ENCODE measurements at regions not wholly inside any gene's neighbourhood (a gene's known extent, or its start where the extent isn't known, plus 50 kb on each side); places are given as distances from the start of the nearest gene placed in this dataset.

GRCh38 chr9:117873664-117874063 is 169.5 kb downstream of the TLR4 start:
- peaks cover 2% of the 10 kb centered on the region for H3K27me3 Mint-ChIP-seq (ENCODE audit: insufficient read depth, unreplicated experiment)
- no peak overlapping the region for H3K4me3 Mint-ChIP-seq (ENCODE audit: unreplicated experiment)
- H3K27ac Mint-ChIP-seq (ENCODE audit: unreplicated experiment), result no peak overlapping the region
- no TSS peak for BruUV-seq (replicated peaks)
- H3K9me3 Mint-ChIP-seq (ENCODE audit: unreplicated experiment), result no peaks in the 10 kb centered on the region
- ChIA-PET CTCF (no interaction called here), POLR2A (no interaction called here)
- Histone ChIP-seq H3K4me3 (ENCODE audit: low read depth, low read length) (no peak overlapping the region), H3K4me1 (no peaks in the 10 kb centered on the region), H3K27me3 (replicated peaks; ENCODE audit: control insufficient read depth, insufficient read depth, low read length) (no peaks in the 10 kb centered on the region; the same call in 1 of the 2 replicates), H3K36me3 (ENCODE audit: control insufficient read depth, insufficient read depth, low read length) (no peaks in the 10 kb centered on the region), H3K9me3 (no peaks in the 10 kb centered on the region)
- TF ChIP-seq CTCF (IDR thresholded peaks at IDR 0.05; ENCODE audit: insufficient read depth in 1 of 2, low read depth in 1 of 2, low read length in 1 of 2, severe bottlenecking in 1 of 2, unreplicated experiment in 1 of 2), result no peak
- no peak for DNase-seq
- no peaks in the 10 kb centered on the region for H3K36me3 Mint-ChIP-seq (ENCODE audit: insufficient read depth, unreplicated experiment)
- H3K4me1 Mint-ChIP-seq (ENCODE audit: low read depth, unreplicated experiment), result no peaks in the 10 kb centered on the region
- intact Hi-C loops (cut with micrococcal nuclease; ENCODE audit: unreplicated experiment), result no loop called here

DNA sequence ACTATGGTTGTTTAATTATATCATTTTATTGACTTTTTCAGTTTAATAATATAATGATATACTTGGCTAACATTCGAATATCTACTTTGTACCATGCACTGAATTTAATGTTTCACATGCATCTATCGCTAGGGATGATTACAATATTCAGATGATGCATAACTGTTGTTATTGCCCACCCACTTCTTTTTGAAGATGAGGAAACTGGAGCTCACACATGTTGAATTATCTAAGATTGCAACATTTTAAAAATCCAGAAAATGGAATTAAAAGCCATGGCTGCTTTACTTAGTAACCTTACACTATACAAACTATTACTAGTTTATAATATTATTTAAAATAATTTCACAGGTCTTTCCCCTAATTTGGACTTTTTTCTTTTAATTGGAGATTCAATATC is 171.7 kb downstream of the TLR4 start:
- H3K4me1 ChIP-seq, result no peaks in the 10 kb centered on the region
- CTCF ChIA-PET, result no interaction called here
- H3K9me3 Mint-ChIP-seq (ENCODE audit: unreplicated experiment), result no peaks in the 10 kb centered on the region
- no peaks in the 10 kb centered on the region for H3K9me3 ChIP-seq
- H3K36me3 Mint-ChIP-seq (ENCODE audit: insufficient read depth, unreplicated experiment), result no peaks in the 10 kb centered on the region
- H3K27ac Mint-ChIP-seq (ENCODE audit: unreplicated experiment), result no peak overlapping the region
- POLR2A ChIA-PET, result no interaction called here
- intact Hi-C loops (cut with micrococcal nuclease; ENCODE audit: unreplicated experiment), result no loop called here
- BruUV-seq (replicated peaks), result no TSS peak
- no peaks in the 10 kb centered on the region for H3K36me3 ChIP-seq (ENCODE audit: control insufficient read depth, insufficient read depth, low read length)
- no peak for TF ChIP-seq CTCF (IDR thresholded peaks at IDR 0.05; ENCODE audit: insufficient read depth in 1 of 2, low read depth in 1 of 2, low read length in 1 of 2, severe bottlenecking in 1 of 2, unreplicated experiment in 1 of 2)
- DNase-seq, result no peak
- no peaks in the 10 kb centered on the region; the same call in 1 of the 2 replicates for H3K27me3 ChIP-seq (replicated peaks; ENCODE audit: control insufficient read depth, insufficient read depth, low read length)
- no peak overlapping the region for H3K4me3 ChIP-seq (ENCODE audit: low read depth, low read length)
- H3K27me3 Mint-ChIP-seq (ENCODE audit: insufficient read depth, unreplicated experiment), result peaks cover 2% of the 10 kb centered on the region
- H3K4me3 Mint-ChIP-seq (ENCODE audit: unreplicated experiment), result no peak overlapping the region
- H3K4me1 Mint-ChIP-seq (ENCODE audit: low read depth, unreplicated experiment), result no peaks in the 10 kb centered on the region

- Mint-ChIP-seq H3K4me1 (ENCODE audit: low read depth, unreplicated experiment) (no peaks in the 10 kb centered on the region), H3K27ac (ENCODE audit: unreplicated experiment) (no peak overlapping the region), H3K9me3 (ENCODE audit: unreplicated experiment) (no peaks in the 10 kb centered on the region), H3K4me3 (ENCODE audit: unreplicated experiment) (no peak overlapping the region), H3K36me3 (ENCODE audit: insufficient read depth, unreplicated experiment) (no peaks in the 10 kb centered on the region), H3K27me3 (ENCODE audit: insufficient read depth, unreplicated experiment) (peaks cover 4% of the 10 kb centered on the region)
- no peaks in the 10 kb centered on the region for H3K9me3 ChIP-seq
- H3K4me3 ChIP-seq (ENCODE audit: low read depth, low read length), result no peak overlapping the region
- TF ChIP-seq CTCF (IDR thresholded peaks at IDR 0.05; ENCODE audit: insufficient read depth in 1 of 2, low read depth in 1 of 2, low read length in 1 of 2, severe bottlenecking in 1 of 2, unreplicated experiment in 1 of 2), result no peak
- H3K4me1 ChIP-seq, result no peaks in the 10 kb centered on the region
- H3K36me3 ChIP-seq (ENCODE audit: control insufficient read depth, insufficient read depth, low read length), result no peaks in the 10 kb centered on the region
- no peaks in the 10 kb centered on the region for H3K27me3 ChIP-seq (replicated peaks; ENCODE audit: control insufficient read depth, insufficient read depth, low read length)
- ChIA-PET POLR2A (no interaction called here), CTCF (no interaction called here)
- DNase-seq, result no peak
- no TSS peak for BruUV-seq (replicated peaks)
- intact Hi-C loops (cut with micrococcal nuclease; ENCODE audit: unreplicated experiment), result no loop called here
These were observed 178.0 kb downstream of the TLR4 start for GRCh38 chr9:117882171-117882570.

Measured in Caco-2 (cell line).